NCI-H446 treated with DMSO at 0.1 percent for 48 hours (cell line): ENCODE measurements at regions not wholly inside any gene's neighbourhood (a gene's known extent, or its start where the extent isn't known, plus 50 kb on each side); places are given as distances from the start of the nearest gene placed in this dataset.
"Not testable (repeated sequence)": the region's sequence is repeated elsewhere in the genome, so short reads cannot be mapped to it uniquely, and the experiment has no call there.

Experiments
- DNase-seq: peaks from one replicate; lab custom pipeline; 2025; lab: John Stamatoyannopoulos, UW

DNA sequence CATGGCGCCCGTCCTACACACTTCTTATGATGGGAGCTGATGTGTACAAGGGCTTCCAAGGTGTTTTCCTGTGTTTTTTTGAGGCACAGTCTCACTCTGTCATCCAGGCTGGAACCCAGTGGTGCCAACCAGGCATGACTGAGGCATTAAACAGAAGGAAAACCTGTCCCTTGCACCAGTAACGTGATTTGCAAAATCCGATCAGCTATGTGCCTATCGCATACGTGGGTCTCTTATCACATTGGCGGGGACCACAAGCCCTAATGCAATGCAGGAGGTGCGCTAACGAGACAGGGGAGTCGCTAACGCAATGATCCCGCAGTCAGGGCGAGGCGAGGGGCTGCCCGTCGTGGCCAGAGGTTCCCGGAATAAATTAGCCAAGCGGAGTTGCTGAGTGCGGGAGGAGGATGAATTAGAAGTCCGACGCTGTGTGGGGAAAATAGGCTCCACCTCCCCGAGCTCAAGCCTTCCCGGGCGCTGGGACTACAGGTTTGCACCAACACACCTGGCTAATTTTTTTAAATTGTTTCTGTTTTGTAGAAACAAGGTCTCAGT lies 162.7 kb downstream of the SHOX start:
- DNase-seq, result no peak

DNA sequence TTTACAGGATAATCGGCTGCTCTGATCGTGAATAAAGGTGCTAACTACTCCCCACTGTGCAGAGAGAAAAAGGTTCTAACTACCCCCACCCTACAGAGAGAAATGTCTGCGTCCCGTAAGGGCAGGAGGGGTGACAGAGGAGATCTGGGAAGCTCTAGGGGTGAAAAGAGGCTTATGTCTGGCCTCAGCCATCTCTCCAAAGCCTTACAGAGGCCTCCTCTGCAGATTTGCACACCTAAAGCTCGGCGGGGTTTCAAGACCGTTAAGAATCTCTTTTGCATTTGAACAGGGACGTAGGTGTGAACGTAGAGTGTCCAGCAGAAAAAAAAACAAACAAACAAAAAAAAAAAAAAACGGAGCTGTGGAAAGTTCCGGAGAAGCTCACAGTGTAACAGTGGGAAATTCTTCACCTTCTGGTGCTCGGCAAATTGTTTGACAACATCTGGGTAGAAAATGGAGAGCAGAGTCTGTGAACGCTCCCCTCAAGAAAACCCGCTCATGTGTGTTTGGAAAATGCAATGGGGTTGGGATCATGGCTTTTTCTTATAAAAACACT lies 161.0 kb downstream of the SHOX start:
- DNase-seq, result no peak

DNA sequence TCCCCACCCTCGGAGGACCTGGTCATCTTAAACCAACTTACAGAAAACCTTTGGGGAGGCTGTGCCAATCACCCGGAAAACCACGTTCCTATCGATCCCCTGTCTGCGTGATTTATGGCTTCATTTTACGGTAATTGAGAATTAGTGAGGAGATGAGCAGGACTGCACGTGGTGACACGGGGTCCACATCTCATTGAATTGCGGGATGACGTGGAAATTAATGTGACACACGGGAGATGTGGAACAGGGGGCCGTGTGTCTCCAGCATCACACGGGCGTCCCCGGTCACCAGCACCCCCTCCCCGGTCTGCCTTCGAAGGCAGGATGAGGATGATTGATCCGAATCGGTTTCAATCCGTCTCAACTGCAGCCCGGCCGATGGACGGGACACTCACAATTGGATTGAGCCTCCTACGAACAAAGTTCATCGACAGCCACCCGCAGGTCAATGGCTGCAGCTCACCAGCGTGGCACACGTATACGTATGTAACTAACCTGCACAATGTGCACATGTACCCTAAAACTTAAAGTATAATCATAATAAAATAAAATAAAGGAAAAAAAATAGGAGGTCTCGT lies 160.3 kb downstream of the SHOX start:
- no peak for DNase-seq

DNA sequence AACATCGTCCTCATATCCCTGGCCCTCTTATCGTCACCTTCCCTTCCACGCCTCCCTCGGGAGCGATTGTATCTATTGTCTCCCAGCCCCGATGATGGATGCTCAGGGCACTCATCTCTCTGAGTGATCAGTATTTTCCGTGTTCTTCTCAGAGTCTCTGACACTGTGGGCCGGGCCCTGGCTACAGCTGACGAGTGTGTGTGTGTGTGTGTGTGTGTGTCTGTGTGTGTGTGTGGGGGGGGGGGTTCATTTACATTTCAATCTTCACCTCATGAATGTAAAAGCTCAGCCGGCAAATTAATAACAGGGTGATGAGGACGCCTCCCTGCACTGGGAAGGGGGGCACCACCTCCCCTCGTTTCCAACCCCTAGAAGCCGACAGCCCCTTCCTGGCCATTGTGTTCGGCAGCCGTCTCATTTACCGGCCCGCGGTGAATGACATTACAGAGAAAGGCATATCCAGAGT lies 159.5 kb downstream of the SHOX start:
- DNase-seq, result no peak

GRCh38 chrX:789096-789495 lies 158.5 kb downstream of the SHOX start:
- no peak for DNase-seq

DNA sequence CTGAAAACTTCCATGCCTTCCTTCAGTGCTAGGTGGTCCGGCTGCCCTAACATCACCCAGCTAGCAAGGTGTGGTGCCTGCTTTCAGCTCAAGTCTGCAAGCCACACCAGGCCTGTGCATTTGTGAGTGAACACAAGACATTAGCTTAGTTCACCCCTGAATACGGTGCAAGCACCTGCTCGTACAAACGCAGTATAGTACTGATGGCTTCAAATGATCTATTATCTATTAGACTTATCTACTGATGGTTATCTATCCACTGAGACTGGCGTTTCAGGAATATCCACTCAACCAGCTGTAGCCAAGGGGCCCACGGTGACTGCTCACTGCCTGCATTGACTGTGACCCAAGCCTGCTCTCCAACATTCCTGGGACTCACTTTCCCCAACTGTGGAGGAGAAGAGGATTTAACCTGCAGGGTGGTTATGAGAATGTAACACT lies 155.9 kb downstream of the SHOX start:
- DNase-seq, result no peak

- DNase-seq, result no peak
Measured at GRCh38 chrX:784829-785228, 154.2 kb downstream of the SHOX start.

DNA sequence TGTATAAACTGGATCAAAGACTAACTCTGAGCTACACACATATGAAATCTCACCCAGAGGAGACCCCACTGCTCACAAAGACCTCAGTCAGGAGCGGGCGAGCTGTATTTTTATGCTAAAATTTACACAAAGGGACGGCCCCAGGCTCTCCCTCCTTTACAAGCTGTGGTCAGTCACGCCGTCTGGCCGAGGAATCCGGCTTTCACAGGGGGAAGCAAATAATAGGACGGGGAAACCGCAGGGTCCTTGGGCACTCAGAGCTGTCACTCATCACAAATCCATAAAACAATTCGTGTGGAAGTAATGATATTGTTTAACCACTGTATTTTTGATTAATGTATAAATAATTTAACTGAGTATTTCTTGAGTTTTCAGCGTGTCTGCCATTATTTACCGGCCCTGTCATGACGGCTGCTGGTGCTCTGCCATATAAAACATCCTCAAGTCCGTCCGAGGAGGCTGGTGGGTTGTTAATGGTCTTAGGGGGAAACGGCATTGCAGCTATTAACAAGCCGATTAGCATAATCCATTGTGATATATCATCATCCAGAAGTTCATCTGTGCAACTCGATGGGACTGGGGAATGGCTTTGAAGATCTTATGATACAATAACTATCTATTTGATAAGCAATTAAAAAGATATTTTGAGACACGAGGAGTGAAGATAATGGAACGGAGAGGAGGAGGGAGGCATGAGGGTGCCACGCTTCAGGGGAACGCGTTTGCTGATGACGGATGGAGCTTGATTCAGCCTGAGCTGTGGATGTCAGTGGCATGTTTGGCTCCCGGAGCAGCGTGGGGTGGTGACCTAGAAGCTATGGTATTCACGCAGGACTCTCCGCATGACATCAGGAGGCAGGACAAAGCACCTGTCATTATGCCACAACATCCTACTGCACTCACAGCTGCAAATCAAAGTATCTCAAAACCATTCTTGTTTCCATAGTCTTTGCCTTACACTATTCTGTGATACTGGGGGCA lies 150.9 kb downstream of the SHOX start:
- no peak for DNase-seq

DNA sequence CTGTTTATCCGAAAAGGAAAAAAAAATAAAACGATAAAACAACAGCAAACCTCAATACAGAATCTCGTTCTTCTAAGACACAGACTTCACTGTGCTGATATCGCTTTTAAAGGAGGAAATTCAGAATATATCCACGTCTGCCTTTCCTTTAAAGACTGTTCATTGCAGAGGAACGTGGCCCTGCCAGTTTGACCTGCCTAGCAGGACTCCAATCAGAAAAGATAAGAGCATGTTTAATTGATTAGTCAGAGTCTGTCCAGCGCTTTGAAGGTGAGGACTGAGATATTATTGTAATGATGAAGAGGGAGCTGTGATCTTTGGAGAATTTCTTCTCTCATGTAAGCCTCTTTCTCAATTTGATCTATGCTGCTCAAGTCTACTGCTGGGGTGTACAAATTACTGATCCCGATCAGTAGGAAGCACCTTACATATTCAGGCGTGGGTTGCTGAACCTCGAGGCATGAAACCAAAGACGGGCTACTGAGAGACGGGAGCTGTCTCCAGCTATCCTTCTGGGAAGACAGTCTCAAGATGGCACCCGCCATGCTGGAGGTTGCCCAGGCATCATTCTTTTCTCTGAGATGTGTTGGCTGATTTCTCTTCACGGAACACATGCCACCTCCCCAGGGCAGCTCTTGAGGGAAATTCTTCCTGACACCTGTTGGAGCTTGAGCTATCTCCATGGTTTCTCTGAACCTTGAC lies 146.1 kb downstream of the SHOX start:
- no peak for DNase-seq

GRCh38 chrX:776061-776460 lies 145.5 kb downstream of the SHOX start:
- no peak for DNase-seq

DNA sequence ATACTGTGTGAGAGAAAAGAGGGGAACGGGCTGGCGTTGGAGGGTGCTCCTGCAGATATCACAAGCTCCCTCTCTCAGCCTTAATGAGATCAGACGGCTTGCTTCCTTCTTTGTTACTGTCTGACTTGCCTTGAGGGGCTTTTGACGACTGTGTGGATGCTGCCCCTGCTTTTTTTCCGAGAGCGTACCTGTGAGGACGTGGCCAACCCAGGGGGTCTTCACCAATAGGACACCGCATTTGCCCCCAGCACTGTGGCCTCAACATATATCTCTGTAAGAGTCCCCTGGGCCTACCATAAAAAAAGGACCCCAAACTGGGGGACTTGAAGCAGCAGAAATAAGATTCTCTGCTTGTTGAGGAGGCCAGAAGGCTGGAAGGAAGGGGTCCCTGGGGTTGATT lies 143.9 kb downstream of the SHOX start:
- no peak for DNase-seq

DNA sequence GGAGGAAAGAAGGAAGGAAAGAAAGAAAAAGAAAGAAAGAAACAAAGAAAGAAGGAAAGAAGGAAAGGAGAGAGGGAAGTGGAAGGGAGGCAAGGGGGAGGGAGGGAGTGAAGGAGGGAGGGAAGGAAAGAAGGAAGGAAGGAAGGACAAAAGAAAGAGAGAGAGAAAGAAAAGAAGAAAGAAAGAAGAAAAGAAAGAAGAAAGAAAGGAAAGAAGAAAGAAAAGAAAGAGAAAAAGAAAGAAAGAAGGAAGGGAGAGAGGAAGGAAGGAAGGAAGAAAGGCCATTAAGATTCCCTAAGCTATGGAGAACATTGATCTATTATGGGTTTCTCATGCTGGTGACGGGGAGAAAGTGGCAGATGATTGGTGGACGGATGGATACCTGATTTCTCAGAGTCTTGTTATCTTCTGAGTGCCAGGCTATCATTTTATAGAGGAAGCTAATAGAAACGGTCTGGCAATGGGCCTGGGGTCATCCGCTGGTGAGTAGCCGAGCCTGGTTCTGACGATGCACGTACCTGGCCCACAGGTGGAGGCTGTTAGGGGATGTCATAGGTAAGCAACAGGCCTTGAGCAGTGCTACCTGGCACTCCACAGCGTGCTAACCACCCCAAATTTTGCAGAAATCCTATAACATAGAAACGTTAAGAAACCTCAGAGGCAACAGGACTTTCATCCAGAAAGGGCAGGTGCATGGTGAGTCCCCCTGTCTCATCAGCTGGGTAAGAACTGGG lies 142.9 kb downstream of the SHOX start:
- no peak for DNase-seq

DNA sequence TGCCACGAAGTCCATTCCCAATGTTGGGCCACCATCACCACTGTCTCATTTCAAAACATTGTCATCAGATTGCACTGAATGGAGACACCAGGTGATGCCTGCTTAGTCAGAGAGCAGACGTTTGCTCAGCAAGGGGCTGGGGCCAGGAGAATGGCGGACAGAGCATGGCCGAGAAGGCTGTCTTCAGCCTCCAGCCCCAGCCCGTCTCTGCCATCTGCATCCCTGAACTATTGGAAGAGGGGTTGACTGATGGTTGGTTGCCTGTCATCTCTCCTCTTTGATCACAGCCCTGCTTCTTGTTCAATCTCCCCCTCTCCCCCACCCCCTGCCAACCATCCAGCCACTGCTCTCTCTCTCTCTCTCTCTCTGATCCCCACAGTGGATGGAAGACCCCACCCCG lies 140.9 kb downstream of the SHOX start:
- no peak for DNase-seq

DNA sequence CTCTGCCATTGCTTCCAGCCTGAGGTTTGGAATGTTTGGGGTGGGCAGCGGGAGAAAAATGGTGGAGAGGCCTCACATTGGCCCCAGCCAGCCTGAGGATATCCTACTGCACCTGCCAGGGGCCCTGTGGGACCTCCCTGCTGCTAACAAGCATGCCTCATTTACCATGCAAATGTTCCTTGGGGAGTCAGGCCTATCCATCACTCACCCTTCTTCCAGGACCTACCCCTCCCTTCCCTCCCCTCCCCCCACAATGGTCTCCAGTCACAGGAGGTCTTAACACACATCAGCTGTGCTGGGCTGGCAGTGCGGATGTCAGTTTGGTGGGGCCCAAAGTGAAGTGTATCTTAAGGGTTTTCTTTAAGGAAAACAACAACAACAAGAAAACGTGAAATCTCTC lies 139.2 kb downstream of the SHOX start:
- no peak for DNase-seq

- no peak for DNase-seq
Measured at GRCh38 chrX:768596-768995, 138.0 kb downstream of the SHOX start.

DNA sequence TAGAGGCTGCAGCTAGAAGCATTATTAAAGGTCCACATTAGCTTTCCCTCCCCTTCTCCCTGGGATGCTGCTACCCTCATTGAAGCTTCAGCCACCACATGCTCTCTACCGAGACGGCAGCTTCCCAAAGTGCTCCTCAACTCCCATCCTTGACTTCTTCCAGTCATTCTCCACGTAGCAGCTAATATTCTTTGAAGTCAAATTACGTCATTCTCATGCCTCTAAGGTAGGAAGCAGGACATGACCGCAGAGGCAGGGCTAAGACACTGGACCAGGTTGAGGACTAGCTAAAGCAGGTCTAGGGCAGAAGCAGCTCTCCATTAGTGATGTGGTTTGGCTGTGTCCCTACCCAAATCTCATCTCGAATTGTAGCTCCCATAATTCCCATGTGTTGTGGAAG lies 128.3 kb downstream of the SHOX start:
- no peak for DNase-seq

DNA sequence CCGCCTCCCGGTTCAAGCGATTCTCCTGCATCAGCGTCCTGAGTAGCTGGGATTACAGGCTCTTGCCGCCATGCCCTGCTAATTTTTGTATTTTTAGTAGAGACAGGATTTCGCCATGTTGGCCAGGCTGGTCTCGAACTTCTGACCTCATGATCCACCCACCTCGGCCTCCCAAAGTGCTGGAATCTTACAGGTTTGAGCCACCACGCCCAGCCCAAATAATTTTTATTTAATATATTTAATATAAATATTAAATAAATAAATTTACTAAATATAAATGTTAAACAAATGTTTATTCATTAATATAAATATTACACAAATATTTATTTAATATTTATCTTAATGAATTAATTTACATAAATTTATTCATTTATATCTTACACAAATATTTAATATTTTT lies 120.2 kb downstream of the SHOX start:
- no peak for DNase-seq

DNA sequence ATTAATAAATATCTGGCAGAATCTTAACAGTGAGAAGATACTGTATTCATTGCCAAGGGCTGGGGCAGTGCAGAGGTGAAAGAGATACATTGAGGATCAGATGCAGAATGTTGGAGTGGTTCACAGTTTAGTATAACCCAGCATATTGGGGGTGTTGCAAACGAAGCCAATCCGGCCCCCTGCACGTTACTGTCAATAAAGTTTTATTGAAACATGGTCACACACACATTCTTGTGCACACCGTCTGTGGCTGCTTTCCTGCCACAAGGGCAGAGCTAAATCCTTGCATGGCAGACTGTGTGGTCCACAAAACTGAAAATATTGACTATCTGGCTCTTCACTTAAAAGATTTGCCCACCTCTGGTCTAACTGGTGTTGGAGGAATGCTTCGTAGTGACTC lies 119.7 kb downstream of the SHOX start:
- no peak for DNase-seq

DNA sequence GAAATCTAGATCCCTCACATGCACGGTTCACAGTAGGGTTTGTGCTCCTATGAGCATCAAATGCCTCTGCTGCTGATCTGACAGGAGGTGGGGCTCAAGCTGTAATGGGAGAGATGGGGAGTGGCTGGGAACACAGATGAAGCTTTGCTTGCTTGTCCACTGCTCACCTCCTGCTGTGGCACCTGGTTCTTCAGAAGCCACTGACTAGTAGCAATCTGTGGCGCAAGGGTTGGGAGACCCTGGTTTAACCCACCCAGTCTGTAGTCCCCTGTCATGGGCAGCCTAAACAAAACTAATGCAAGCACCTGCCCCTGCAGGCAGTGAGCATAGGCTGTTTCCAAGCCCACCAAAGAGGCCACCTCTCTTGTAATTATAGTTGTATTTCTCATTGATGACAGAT lies 116.6 kb downstream of the SHOX start:
- DNase-seq, result no peak

DNA sequence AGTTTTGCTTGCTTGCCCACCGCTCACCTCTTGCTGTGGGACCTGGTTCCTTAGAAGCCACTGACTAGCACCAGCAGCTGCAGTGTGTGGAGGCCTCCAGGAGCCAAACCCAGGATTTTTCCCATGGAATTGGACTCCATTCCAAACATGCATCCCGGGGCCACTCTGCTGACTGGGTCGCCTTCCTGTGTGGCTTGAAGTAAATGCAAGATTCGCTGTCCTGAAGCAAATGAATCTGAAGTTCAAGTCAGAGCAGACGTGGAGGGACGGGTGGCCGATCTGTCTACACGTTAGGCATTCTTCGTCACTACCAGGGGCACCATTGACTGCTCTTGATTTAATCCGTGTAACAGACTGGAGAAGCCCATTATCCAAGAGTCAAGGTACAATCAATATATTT lies 109.0 kb downstream of the SHOX start:
- DNase-seq, result no peak

GRCh38 chrX:737021-737420 lies 106.4 kb downstream of the SHOX start:
- not testable (repeated sequence) for DNase-seq

GRCh38 chrX:734362-734761 lies 103.8 kb downstream of the SHOX start:
- DNase-seq, result no peak
